ENCODE measurements at regions not wholly inside any gene's neighbourhood (a gene's known extent, or its start where the extent isn't known, plus 50 kb on each side); places are given as distances from the start of the nearest gene placed in this dataset.
A peak's percentile ranks its signal among the peaks of the same experiment; 100 is the strongest.

DNA sequence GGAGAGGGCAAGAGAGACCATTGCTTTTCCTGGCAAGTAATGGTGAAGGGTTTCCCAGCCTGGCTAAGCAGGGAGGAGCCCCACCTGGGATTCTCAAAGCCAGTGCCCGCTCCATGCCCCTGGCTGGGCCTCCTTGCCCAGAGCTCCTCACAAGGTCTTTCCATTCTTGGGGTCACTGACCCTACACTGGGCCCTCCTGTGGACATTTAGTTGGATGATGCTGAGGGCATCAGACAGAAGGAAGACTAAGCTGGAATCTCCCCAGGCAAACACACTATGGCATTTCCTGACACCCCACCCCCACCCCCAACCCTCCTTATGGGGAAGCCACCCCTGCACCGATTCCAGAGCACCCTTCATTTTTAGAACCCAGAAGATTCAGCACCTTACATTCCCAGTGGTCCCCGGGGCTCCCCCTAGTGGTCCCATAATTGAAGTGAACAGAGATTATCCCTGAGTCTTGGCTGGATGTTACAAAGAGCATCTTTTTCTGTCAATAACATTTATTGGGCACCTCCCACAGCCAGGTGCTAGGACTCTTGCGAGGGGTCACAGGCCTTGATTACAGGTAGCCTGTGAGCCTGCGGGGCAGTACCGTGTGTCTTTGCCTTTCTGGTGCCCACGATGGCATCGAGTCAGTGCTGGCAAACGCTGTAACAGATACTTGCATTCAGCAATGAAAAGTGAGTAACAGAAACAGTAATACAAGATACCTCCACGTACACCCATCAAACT lies 548.5 kb downstream of the BUD13 start:
- H3K4me1 ChIP-seq (ENCODE audit: insufficient read depth, low read length), result peaks cover 6% of the 10 kb centered on the region; the same call in 1 of the 2 replicates
- no peak overlapping the region for H3K27ac ChIP-seq (ENCODE audit: extremely low read length, insufficient read depth, low read length)
- H3K4me2 ChIP-seq (ENCODE audit: low read depth, low read length), result no peak overlapping the region
- no peak overlapping the region for H2AFZ ChIP-seq (ENCODE audit: low read length)
- ChIA-PET CTCF (ENCODE audit: low intra/inter-chr PET ratio, low total read pairs) (interaction anchor here (1.0 kb wide), 2 partner anchors 899 to 1450 kb away, joined by 3 read pairs; no protein-coding TSS in a partner anchor), POLR2A (no interaction called here)
- intact Hi-C loops (cut with micrococcal nuclease; ENCODE audit: unreplicated experiment) (no loop called here), in situ Hi-C loops (cut with HindIII; ENCODE audit: extremely low pct_ligation_motif_present, low pct_unique_long_range_greater_than_20kb) (no loop called here)
- WGBS (ENCODE audit: low lambda C conversion rate), result 17% methylated on average over 10 of the region's 10 CpGs
- ATAC-seq, result peak; percentile 80
- H3K27me3 ChIP-seq (ENCODE audit: control insufficient read depth in 1 of 2, insufficient read depth in 2 of 2, low read length in 2 of 2), result peaks cover 0 to 3% of the 10 kb centered on the region in 2 experiments; a peak in 1 of 5 replicates
- no peaks in the 10 kb centered on the region for H3K36me3 ChIP-seq (replicated peaks in 1 of 2; ENCODE audit: control insufficient read depth in 1 of 2, insufficient read depth in 2 of 2, low read length in 2 of 2)
- H3K4me3 ChIP-seq (replicated peaks in 1 of 3; ENCODE audit: insufficient read depth in 1 of 3, low read depth in 2 of 3, low read length in 3 of 3), result no peak overlapping the region
- peaks cover 4% of the 10 kb centered on the region; the same call in 1 of the 2 replicates for H4K20me1 ChIP-seq (ENCODE audit: insufficient read depth, low read length)
- TF ChIP-seq ZFP41 (CRISPR knock-in tag; IDR thresholded peaks at IDR 0.05; ENCODE audit: borderline replicate concordance), result no peak
- TF ChIP-seq STAG1 (CRISPR knock-in tag; IDR thresholded peaks at IDR 0.05), result peak; percentile 24; the same call in 1 of the 2 replicates
- no peak for TF ChIP-seq KLF15 (CRISPR knock-in tag; IDR thresholded peaks at IDR 0.05; ENCODE audit: borderline replicate concordance)
- TF ChIP-seq ZFX (CRISPR knock-in tag; IDR thresholded peaks at IDR 0.05; ENCODE audit: low read depth), result no peak
- no peak for TF ChIP-seq KAT2B (IDR thresholded peaks at IDR 0.05; ENCODE audit: borderline replicate concordance, low read depth, low read length)
- no peak for TF ChIP-seq ZNF230 (CRISPR knock-in tag; IDR thresholded peaks at IDR 0.05)
- TF ChIP-seq SMC3 (IDR thresholded peaks at IDR 0.05; ENCODE audit: low read length), result peak; percentile 49
- TF ChIP-seq, protein P1, sequence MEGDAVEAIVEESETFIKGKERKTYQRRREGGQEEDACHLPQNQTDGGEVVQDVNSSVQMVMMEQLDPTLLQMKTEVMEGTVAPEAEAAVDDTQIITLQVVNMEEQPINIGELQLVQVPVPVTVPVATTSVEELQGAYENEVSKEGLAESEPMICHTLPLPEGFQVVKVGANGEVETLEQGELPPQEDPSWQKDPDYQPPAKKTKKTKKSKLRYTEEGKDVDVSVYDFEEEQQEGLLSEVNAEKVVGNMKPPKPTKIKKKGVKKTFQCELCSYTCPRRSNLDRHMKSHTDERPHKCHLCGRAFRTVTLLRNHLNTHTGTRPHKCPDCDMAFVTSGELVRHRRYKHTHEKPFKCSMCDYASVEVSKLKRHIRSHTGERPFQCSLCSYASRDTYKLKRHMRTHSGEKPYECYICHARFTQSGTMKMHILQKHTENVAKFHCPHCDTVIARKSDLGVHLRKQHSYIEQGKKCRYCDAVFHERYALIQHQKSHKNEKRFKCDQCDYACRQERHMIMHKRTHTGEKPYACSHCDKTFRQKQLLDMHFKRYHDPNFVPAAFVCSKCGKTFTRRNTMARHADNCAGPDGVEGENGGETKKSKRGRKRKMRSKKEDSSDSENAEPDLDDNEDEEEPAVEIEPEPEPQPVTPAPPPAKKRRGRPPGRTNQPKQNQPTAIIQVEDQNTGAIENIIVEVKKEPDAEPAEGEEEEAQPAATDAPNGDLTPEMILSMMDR (CRISPR knock-in tag; IDR thresholded peaks at IDR 0.05), result peak; percentile 64
- no peak for TF ChIP-seq ZKSCAN5 (CRISPR knock-in tag; IDR thresholded peaks at IDR 0.05)
- TF ChIP-seq XRCC5 (optimal IDR thresholded peaks at IDR 0.05; ENCODE audit: low read length), result peak; percentile 36
- no peak for TF ChIP-seq ZNF724P (CRISPR knock-in tag; IDR thresholded peaks at IDR 0.05; ENCODE audit: borderline replicate concordance)
- FAIRE-seq, result peak; percentile 66
- peak; percentile 32 for DNase-seq (ENCODE audit: low spot score)
- no peaks in the 10 kb centered on the region for H3K9me3 ChIP-seq (ENCODE audit: low read length)
- BruUV-seq (replicated peaks), result no TSS peak
- H3K9ac ChIP-seq (ENCODE audit: insufficient read depth, low read depth, low read length), result no peak overlapping the region
- no peaks in the 10 kb centered on the region for H3K79me2 ChIP-seq (ENCODE audit: insufficient read depth, low read length)

Measured in HepG2 (cell line).